ACHN (cell line): ENCODE measurements at regions not wholly inside any gene's neighbourhood (a gene's known extent, or its start where the extent isn't known, plus 50 kb on each side); places are given as distances from the start of the nearest gene placed in this dataset.
"Not testable (repeated sequence)": the region's sequence is repeated elsewhere in the genome, so short reads cannot be mapped to it uniquely, and the experiment has no call there.

Experiments
- DNase-seq: peaks from one replicate; pipeline ENCODE4 v3.0.0-alpha.2; 2015
- in situ Hi-C: cut with HindIII; loops from 2 replicates; pipeline ENCODE4 v1.10.0; 2017; ENCODE audit warnings: low sequenced_read_pairs, low pct_ligation_motif_present, low pct_unique_long_range_greater_than_20kb

- no peak for DNase-seq
- in situ Hi-C loops = no loop called here
Measured at GRCh38 chr5:96292582-96293247, 140.3 kb downstream of the PCSK1 start.

- DNase-seq, in situ Hi-C loops: not testable (repeated sequence)
Measured at GRCh38 chr5:96289287-96289686, 143.8 kb downstream of the PCSK1 start.

- in situ Hi-C loops = no loop called here
- DNase-seq = no peak
Measured at GRCh38 chr5:96288845-96289185, 144.2 kb downstream of the PCSK1 start.

- no peak for DNase-seq
- in situ Hi-C loops = no loop called here
Measured at GRCh38 chr5:96288166-96288844, 144.7 kb downstream of the PCSK1 start.

- DNase-seq = no peak
- in situ Hi-C loops = no loop called here
Measured at GRCh38 chr5:96287136-96287535, 145.9 kb downstream of the PCSK1 start.

GRCh38 chr5:96285823-96286222 is 147.2 kb downstream of the PCSK1 start:
- in situ Hi-C loops = no loop called here
- DNase-seq = no peak

- no peak for DNase-seq
- in situ Hi-C loops = no loop called here
Measured at GRCh38 chr5:96284727-96285389, 148.2 kb downstream of the PCSK1 start.

- in situ Hi-C loops = no loop called here
- DNase-seq = no peak
Measured at GRCh38 chr5:96283589-96283988, 149.5 kb downstream of the PCSK1 start.

GRCh38 chr5:96282020-96282419 is 151.0 kb downstream of the PCSK1 start:
- in situ Hi-C loops = no loop called here
- no peak for DNase-seq

- in situ Hi-C loops = no loop called here
- DNase-seq = no peak
Measured at GRCh38 chr5:96280946-96281393, 152.1 kb downstream of the PCSK1 start.

GRCh38 chr5:96279801-96280542 is 153.1 kb downstream of the PCSK1 start:
- no peak for DNase-seq
- in situ Hi-C loops = no loop called here

- in situ Hi-C loops = no loop called here
- no peak for DNase-seq
Measured at GRCh38 chr5:96278981-96279380, 154.1 kb downstream of the PCSK1 start.

- in situ Hi-C loops = no loop called here
- no peak for DNase-seq
Measured at GRCh38 chr5:96275051-96275450, 158.0 kb downstream of the PCSK1 start.

GRCh38 chr5:96265487-96265886 is 167.6 kb downstream of the PCSK1 start:
- no peak for DNase-seq
- in situ Hi-C loops = no loop called here

- in situ Hi-C loops = no loop called here
- DNase-seq = no peak
Measured at GRCh38 chr5:96264047-96264446, 169.0 kb downstream of the PCSK1 start.

- in situ Hi-C loops = no loop called here
- DNase-seq = no peak
Measured at GRCh38 chr5:96262105-96262504, 170.9 kb downstream of the PCSK1 start.

GRCh38 chr5:96260009-96260408 is 173.0 kb downstream of the PCSK1 start:
- no peak for DNase-seq
- in situ Hi-C loops = no loop called here

GRCh38 chr5:96259151-96259772 is 173.8 kb downstream of the PCSK1 start:
- in situ Hi-C loops = no loop called here
- DNase-seq = peak; percentile 12

- no peak for DNase-seq
- in situ Hi-C loops = no loop called here
Measured at GRCh38 chr5:96258692-96259091, 174.4 kb downstream of the PCSK1 start.
